Mesendoderm (in vitro differentiated cells): ENCODE measurements at regions not wholly inside any gene's neighbourhood (a gene's known extent, or its start where the extent isn't known, plus 50 kb on each side); places are given as distances from the start of the nearest gene placed in this dataset.
A peak's percentile ranks its signal among the peaks of the same experiment; 100 is the strongest.
"Not testable (repeated sequence)": the region's sequence is repeated elsewhere in the genome, so short reads cannot be mapped to it uniquely, and the experiment has no call there.

Experiments
- DNase-seq: peaks from one replicate; pipeline ENCODE4 v3.0.0; 2013
- H2AK5ac ChIP-seq: 2 replicates; pipeline ENCODE4 v1.6.1; 2013; ENCODE audit warnings: low read length, inconsistent platforms
- H2BK120ac ChIP-seq: 2 replicates; pipeline ENCODE4 v1.6.1; 2013; ENCODE audit warnings: low read depth, mild to moderate bottlenecking, low read length, moderate library complexity, mixed read lengths
- H2BK15ac ChIP-seq: replicated peaks from 2 replicates; pipeline ENCODE4 v1.6.1; 2013; ENCODE audit warnings: low read depth, mild to moderate bottlenecking, moderate library complexity
- H2BK5ac ChIP-seq: 2 replicates; pipeline ENCODE4 v1.6.1; 2013; ENCODE audit warnings: low read length, inconsistent platforms
- H3K18ac ChIP-seq: 2 replicates; pipeline ENCODE4 v1.6.1; 2013; ENCODE audit warnings: mild to moderate bottlenecking, low read length, mixed read lengths
- H3K23ac ChIP-seq: one replicate; pipeline ENCODE4 v1.6.1; 2013; ENCODE audit warnings: low read length
- H3K27ac ChIP-seq: 2 replicates; pipeline ENCODE4 v1.5.1; 2013; ENCODE audit warnings: low read depth, mild to moderate bottlenecking, inconsistent platforms, low read length, moderate library complexity
- H3K27me3 ChIP-seq: 2 replicates; pipeline ENCODE4 v1.6.1; 2013; ENCODE audit warnings: low read length, control low read depth, mild to moderate bottlenecking, inconsistent platforms; ENCODE audit not compliant: insufficient read depth, poor library complexity
- H3K36me3 ChIP-seq: 2 replicates; pipeline ENCODE4 v1.6.1; 2013; ENCODE audit warnings: low read length, inconsistent platforms; ENCODE audit not compliant: control insufficient read depth, insufficient read depth
- H3K4ac ChIP-seq: one replicate; pipeline ENCODE4 v1.6.1; 2013; ENCODE audit warnings: low read depth, mild to moderate bottlenecking, low read length, moderate library complexity
- H3K4me1 ChIP-seq: 2 replicates; pipeline ENCODE4 v1.6.1; 2013; ENCODE audit warnings: low read depth, low read length, inconsistent platforms; ENCODE audit not compliant: control insufficient read depth
- H3K4me2 ChIP-seq: 2 replicates; pipeline ENCODE4 v1.6.1; 2013; ENCODE audit warnings: low read length
- H3K4me3 ChIP-seq: 2 replicates; pipeline ENCODE4 v1.5.1; 2013; ENCODE audit warnings: mild to moderate bottlenecking, low read length
- H3K56ac ChIP-seq: one replicate; pipeline ENCODE4 v1.6.1; 2013; ENCODE audit warnings: low read length
- H3K79me1 ChIP-seq: 2 replicates; pipeline ENCODE4 v1.6.1; 2013; ENCODE audit warnings: low read length, inconsistent platforms
- H3K79me2 ChIP-seq: 2 replicates; pipeline ENCODE4 v1.6.1; 2013; ENCODE audit warnings: mild to moderate bottlenecking, low read length; ENCODE audit not compliant: control insufficient read depth, insufficient read depth
- H3K9ac ChIP-seq: 2 replicates; pipeline ENCODE4 v1.6.1; 2013; ENCODE audit warnings: low read length, inconsistent platforms
- H4K5ac ChIP-seq: one replicate; pipeline ENCODE4 v1.6.1; 2013; ENCODE audit warnings: low read length
- H4K8ac ChIP-seq: one replicate; pipeline ENCODE4 v1.6.1; 2013; ENCODE audit warnings: low read depth, mild to moderate bottlenecking, control low read depth, low read length, moderate library complexity
- WGBS: extraction: QIAGEN DNeasy Blood & Tissue Kit; methylation state at CpG from one replicate; pipeline ENCODE4 v1.1.7; 2013; ENCODE audit warnings: low lambda C conversion rate, missing lambda C conversion rate; ENCODE audit not compliant: insufficient coverage; ENCODE audit errors: extremely low coverage; 5-methylcytosine and 5-hydroxymethylcytosine counted together

GRCh38 chr9:134548185-134548584 is 93.4 kb upstream of the COL5A1 start:
- Histone ChIP-seq H3K23ac (no peak overlapping the region), H2BK5ac (no peak overlapping the region), H3K4me3 (no peak overlapping the region), H3K79me2 (no peaks in the 10 kb centered on the region), H3K4me1 (peaks cover 3% of the 10 kb centered on the region), H3K27me3 (no peaks in the 10 kb centered on the region), H3K79me1 (no peaks in the 10 kb centered on the region), H2BK120ac (no peak overlapping the region), H4K5ac (no peak overlapping the region), H3K4ac (no peak overlapping the region), H3K27ac (no peak overlapping the region), H2BK15ac (no peak overlapping the region), H3K9ac (no peak overlapping the region), H3K18ac (no peak overlapping the region), H2AK5ac (no peak overlapping the region), H3K4me2 (no peak overlapping the region), H4K8ac (no peak overlapping the region), H3K36me3 (no peaks in the 10 kb centered on the region), H3K56ac (no peak overlapping the region)
- no CpG with 5 or more reads among the region's 8 CpGs for WGBS
- DNase-seq = no peak

- Histone ChIP-seq H3K79me2 (no peaks in the 10 kb centered on the region), H2BK120ac (no peak overlapping the region), H2BK15ac (no peak overlapping the region), H4K8ac (no peak overlapping the region), H3K36me3 (no peaks in the 10 kb centered on the region), H3K23ac (no peak overlapping the region), H2AK5ac (no peak overlapping the region), H3K27ac (no peak overlapping the region), H3K4me2 (no peak overlapping the region), H3K4me1 (peaks cover 3% of the 10 kb centered on the region), H3K79me1 (no peaks in the 10 kb centered on the region), H3K27me3 (no peaks in the 10 kb centered on the region), H3K9ac (no peak overlapping the region), H3K4me3 (no peak overlapping the region), H3K56ac (no peak overlapping the region), H2BK5ac (no peak overlapping the region), H3K4ac (no peak overlapping the region), H4K5ac (no peak overlapping the region), H3K18ac (no peak overlapping the region)
- WGBS = no CpG with 5 or more reads among the region's 17 CpGs
- DNase-seq = no peak
Observed at GRCh38 chr9:134548618-134549017, 93.0 kb upstream of the COL5A1 start.

DNA sequence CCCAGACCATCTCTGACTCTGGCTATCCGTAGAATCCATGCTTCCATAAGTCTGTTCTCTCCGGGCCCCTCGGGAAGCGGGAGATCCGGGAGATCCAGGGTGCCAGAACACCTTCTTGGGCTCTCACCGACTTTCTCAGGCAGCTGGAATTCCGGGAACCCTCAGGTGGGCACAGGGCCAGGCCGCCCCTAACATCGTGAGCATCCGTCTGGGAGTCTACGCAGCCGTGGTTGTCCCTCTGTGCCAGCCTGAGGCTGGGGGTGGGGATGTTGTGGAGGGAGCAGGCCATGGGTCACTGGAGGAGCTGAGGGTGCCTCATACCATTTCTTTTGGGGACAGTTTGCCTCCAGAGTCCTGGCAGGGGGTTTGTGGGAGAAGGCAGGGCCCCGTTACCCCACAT is 92.3 kb upstream of the COL5A1 start:
- no peak overlapping the region for H3K27ac ChIP-seq

GRCh38 chr9:134550081-134550480 is 91.5 kb upstream of the COL5A1 start:
- DNase-seq, H3K79me2 ChIP-seq, H3K4me3 ChIP-seq, H3K27me3 ChIP-seq, H4K8ac ChIP-seq, H4K5ac ChIP-seq, H2BK5ac ChIP-seq, H3K36me3 ChIP-seq, H3K79me1 ChIP-seq, H2BK120ac ChIP-seq, H3K18ac ChIP-seq, H3K4ac ChIP-seq, H3K9ac ChIP-seq, H2AK5ac ChIP-seq, H3K23ac ChIP-seq, H2BK15ac ChIP-seq, H3K27ac ChIP-seq, H3K4me1 ChIP-seq, H3K4me2 ChIP-seq, H3K56ac ChIP-seq: not testable (repeated sequence)
- no CpG with 5 or more reads among the region's 7 CpGs for WGBS

More for the DNA sequence above, 92.3 kb upstream of the COL5A1 start:
- Histone ChIP-seq H2BK5ac (no peak overlapping the region), H3K56ac (no peak overlapping the region), H2BK15ac (no peak overlapping the region), H3K4me3 (no peak overlapping the region), H2AK5ac (no peak overlapping the region), H3K79me1 (no peaks in the 10 kb centered on the region), H3K27me3 (no peaks in the 10 kb centered on the region), H4K8ac (no peak overlapping the region), H3K36me3 (no peaks in the 10 kb centered on the region), H3K18ac (no peak overlapping the region), H3K79me2 (no peaks in the 10 kb centered on the region), H3K9ac (no peak overlapping the region), H3K23ac (no peak overlapping the region), H2BK120ac (no peak overlapping the region), H3K4me2 (no peak overlapping the region), H3K4me1 (peaks cover 3% of the 10 kb centered on the region), H4K5ac (no peak overlapping the region), H3K4ac (no peak overlapping the region)
- no CpG with 5 or more reads among the region's 13 CpGs for WGBS
- no peak for DNase-seq

- Histone ChIP-seq H3K79me1 (no peaks in the 10 kb centered on the region), H3K9ac (no peak overlapping the region), H3K56ac (no peak overlapping the region), H2AK5ac (no peak overlapping the region), H3K79me2 (no peaks in the 10 kb centered on the region), H3K36me3 (no peaks in the 10 kb centered on the region), H4K8ac (no peak overlapping the region), H2BK15ac (no peak overlapping the region), H3K4me3 (no peak overlapping the region), H3K4ac (no peak overlapping the region), H3K23ac (no peak overlapping the region), H3K27me3 (no peaks in the 10 kb centered on the region), H3K4me1 (no peaks in the 10 kb centered on the region), H4K5ac (no peak overlapping the region), H2BK120ac (no peak overlapping the region), H3K18ac (no peak overlapping the region), H3K27ac (no peak overlapping the region), H3K4me2 (no peak overlapping the region), H2BK5ac (no peak overlapping the region)
- no CpG with 5 or more reads among the region's 10 CpGs for WGBS
- DNase-seq = peak; percentile 37
Observed at GRCh38 chr9:134550584-134550983, 91.0 kb upstream of the COL5A1 start.

DNA sequence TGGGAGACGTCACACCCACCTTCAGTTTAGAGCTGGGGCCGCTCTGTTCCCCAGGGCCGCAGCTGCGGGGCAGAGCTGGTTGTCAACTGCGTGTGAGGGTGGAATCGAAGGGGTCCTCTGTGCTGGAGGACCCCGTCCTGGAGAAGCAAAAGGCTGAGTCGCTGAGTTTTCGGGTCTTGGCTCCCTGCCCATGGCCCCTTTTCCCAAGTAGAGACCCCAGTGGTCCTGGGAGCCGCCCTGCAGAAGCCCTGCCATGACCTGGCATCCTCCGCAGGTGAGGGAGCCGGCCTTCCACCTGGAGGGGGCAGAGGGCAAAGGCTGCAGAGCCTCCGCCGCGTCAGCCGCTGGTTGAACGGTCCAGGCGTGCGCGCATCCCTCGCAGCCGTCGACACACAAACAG is 90.4 kb upstream of the COL5A1 start:
- H2BK5ac ChIP-seq = no peak overlapping the region
- no peaks in the 10 kb centered on the region for H3K27me3 ChIP-seq
- H4K8ac ChIP-seq = no peak overlapping the region
- no peak overlapping the region for H2BK120ac ChIP-seq
- H3K79me1 ChIP-seq = no peaks in the 10 kb centered on the region
- H3K36me3 ChIP-seq = no peaks in the 10 kb centered on the region
- no peak overlapping the region for H3K4me2 ChIP-seq
- no peak for DNase-seq
- H3K4ac ChIP-seq = no peak overlapping the region
- H4K5ac ChIP-seq = no peak overlapping the region
- no peak overlapping the region for H3K18ac ChIP-seq
- H3K23ac ChIP-seq = no peak overlapping the region
- H3K4me1 ChIP-seq = no peaks in the 10 kb centered on the region
- no peaks in the 10 kb centered on the region for H3K79me2 ChIP-seq
- no peak overlapping the region for H3K27ac ChIP-seq
- no peak overlapping the region for H2AK5ac ChIP-seq
- H3K4me3 ChIP-seq = no peak overlapping the region
- no peak overlapping the region for H3K56ac ChIP-seq
- H3K9ac ChIP-seq = no peak overlapping the region
- WGBS = no CpG with 5 or more reads among the region's 23 CpGs
- no peak overlapping the region for H2BK15ac ChIP-seq
